GM12878 (cell line): ENCODE measurements at regions not wholly inside any gene's neighbourhood (a gene's known extent, or its start where the extent isn't known, plus 50 kb on each side); places are given as distances from the start of the nearest gene placed in this dataset.

Source experiments
- ATAC-seq: fragments of 200-7000 bp; cut with Tn5 transposase; 3 replicates; pipeline ENCODE4 v1.9.1; 2020; ENCODE audit warnings: mild to moderate bottlenecking, moderate library complexity
- BruUV-seq: library from RNA; stranded (reverse); fragments of 400-500 nt; replicated peaks from 2 replicates; lab custom pipeline; 2021; lab: Mats Ljungman, UMichigan
- CTCF ChIA-PET: fragments of 300-600 bp; sonication (Branson Sonifier 250); formaldehyde crosslinking; extraction: SDS; loops from one replicate; lab custom pipeline; 2021; ENCODE audit warnings: inconsistent platforms; lab: Yijun Ruan, JAX
- POLR2A ChIA-PET: fragments of 350-600 bp; formaldehyde crosslinking; extraction: SDS; loops from one replicate; lab custom pipeline; 2021; ENCODE audit warnings: inconsistent platforms; lab: Charles Lee
- RAD21 ChIA-PET: fragments of 300-600 bp; sonication (Branson Sonifier 250); formaldehyde crosslinking; loops from one replicate; lab custom pipeline; 2023; ENCODE audit warnings: antibody characterized with exemption; ENCODE audit not compliant: unreplicated experiment; lab: Charles Lee
- SMC1A ChIA-PET: fragments of 300-600 bp; sonication (Branson Sonifier 250); formaldehyde crosslinking; loops from one replicate; lab custom pipeline; 2023; ENCODE audit not compliant: unreplicated experiment, uncharacterized antibody; lab: Charles Lee
- DNase-seq: peaks from one replicate; pipeline ENCODE4 v3.0.0-alpha.2; 2011; ENCODE audit warnings: low read depth, low spot score
- FAIRE-seq: peaks from 3 replicates; lab custom pipeline; 2011; peaks lifted over from hg19 to GRCh38; lab: Jason Lieb, UNC
- H2AFZ ChIP-seq: 2 replicates; pipeline ENCODE4 v1.6.0; 2011; ENCODE audit warnings: low read depth, low read length, control low read depth; ENCODE audit not compliant: control insufficient read depth
- H3K27ac ChIP-seq: 2 replicates; pipeline ENCODE4 v1.5.1; 2011; ENCODE audit warnings: control low read depth; ENCODE audit not compliant: control insufficient read depth, insufficient read depth
- H3K27me3 ChIP-seq, 2 experiments: replicated peaks in 1 of 2; 2 replicates each; pipeline versions ENCODE4 v1.6.0 to v1.6.1; 2011; ENCODE audit warnings: low read length in 1 of 2; ENCODE audit not compliant: control insufficient read depth in 2 of 2, insufficient read depth in 2 of 2
- H3K36me3 ChIP-seq, 2 experiments: 2 replicates each; pipeline ENCODE4 v1.5.1; 2011; ENCODE audit warnings: low read length in 1 of 2; ENCODE audit not compliant: control insufficient read depth in 2 of 2, insufficient read depth in 2 of 2
- H3K4me1 ChIP-seq: 2 replicates; pipeline ENCODE4 v1.6.1; 2011; ENCODE audit warnings: mild to moderate bottlenecking, low read length, moderate library complexity, mixed read lengths; ENCODE audit not compliant: control insufficient read depth, insufficient read depth
- H3K4me2 ChIP-seq: 2 replicates; pipeline ENCODE4 v1.6.0; 2011; ENCODE audit warnings: control low read depth; ENCODE audit not compliant: control insufficient read depth, insufficient read depth
- H3K4me3 ChIP-seq: fragments of 200-600 bp; sonication (generic); 2 replicates; pipeline ENCODE4 v1.5.1; 2016
- H3K79me2 ChIP-seq: 2 replicates; pipeline ENCODE4 v1.6.0; 2011; ENCODE audit warnings: low read length; ENCODE audit not compliant: control insufficient read depth, insufficient read depth
- H3K9ac ChIP-seq: 2 replicates; pipeline ENCODE4 v1.8.0; 2011; ENCODE audit warnings: low read length, control low read depth, mixed read lengths; ENCODE audit not compliant: control insufficient read depth, insufficient read depth
- H3K9me3 ChIP-seq: replicated peaks from 3 replicates; pipeline ENCODE4 v1.5.1; 2011; ENCODE audit warnings: mild to moderate bottlenecking, low read length; ENCODE audit not compliant: control insufficient read depth, insufficient read depth
- H4K20me1 ChIP-seq: 2 replicates; pipeline ENCODE4 v1.6.0; 2011; ENCODE audit not compliant: control insufficient read depth, insufficient read depth
- BHLHE40 ChIP-seq, 2 experiments: fragments of 450-650 bp in 1 of 2; IDR thresholded peaks; 2 replicates each; pipeline ENCODE4 v1.6.1; 2011 to 2017; ENCODE audit warnings: low read depth in 2 of 2, borderline replicate concordance in 1 of 2, improper control_type of control experiment in 1 of 2, low read length in 1 of 2, mild to moderate bottlenecking in 1 of 2
- CBX3 ChIP-seq: fragments of 200-600 bp; sonication (generic); IDR thresholded peaks from 2 replicates; pipeline ENCODE4 v1.6.1; 2016; ENCODE audit warnings: low read depth, borderline replicate concordance
- EED ChIP-seq: sonication (generic); IDR thresholded peaks from 2 replicates; pipeline ENCODE4 v1.6.1; 2016; ENCODE audit warnings: antibody characterized with exemption, low read depth
- ELK1 ChIP-seq: IDR thresholded peaks from 2 replicates; pipeline ENCODE4 v1.6.1; 2012; ENCODE audit warnings: low read depth, low read length, improper control_type of control experiment
- HSF1 ChIP-seq: fragments of 150-350 bp; IDR thresholded peaks from 2 replicates; pipeline ENCODE4 v1.6.1; 2014; ENCODE audit warnings: mild to moderate bottlenecking, low read depth, low read length
- NFIC ChIP-seq: IDR thresholded peaks from 2 replicates; pipeline ENCODE4 v1.6.1; 2012; ENCODE audit warnings: low read depth, mild to moderate bottlenecking, inconsistent platforms, low read length, moderate library complexity
- NKRF ChIP-seq: fragments of 450-650 bp; conservative IDR thresholded peaks from 2 replicates; pipeline ENCODE4 v1.6.1; 2017; ENCODE audit warnings: mild to moderate bottlenecking, moderate library complexity
- RAD51 ChIP-seq: fragments of 450-650 bp; IDR thresholded peaks from 2 replicates; pipeline ENCODE4 v1.6.1; 2016; ENCODE audit warnings: moderate library complexity, mild to moderate bottlenecking, inconsistent platforms
- SPI1 ChIP-seq: IDR thresholded peaks from 2 replicates; pipeline ENCODE4 v1.6.1; 2011; ENCODE audit warnings: low read depth, mild to moderate bottlenecking, low read length, moderate library complexity, borderline replicate concordance; ENCODE audit not compliant: insufficient read depth
- SREBF1 ChIP-seq: IDR thresholded peaks from 2 replicates; pipeline ENCODE4 v1.6.1; 2012; ENCODE audit warnings: mild to moderate bottlenecking, low read length
- SREBF2 ChIP-seq: IDR thresholded peaks from 2 replicates; pipeline ENCODE4 v1.6.1; 2012; ENCODE audit warnings: mild to moderate bottlenecking, low read length
- STAT3 ChIP-seq: IDR thresholded peaks from 2 replicates; pipeline ENCODE4 v1.6.1; 2011; ENCODE audit warnings: low read depth, low read length, improper control_type of control experiment
- TCF3 ChIP-seq: IDR thresholded peaks from 2 replicates; pipeline ENCODE4 v1.6.1; 2012; ENCODE audit warnings: low read depth, mild to moderate bottlenecking, low read length, borderline replicate concordance; ENCODE audit not compliant: insufficient read depth
- ZBTB11 ChIP-seq: fragments of 450-650 bp; formaldehyde crosslinking; IDR thresholded peaks from 2 replicates; pipeline ENCODE4 v1.5.0; 2022; ENCODE audit warnings: mild to moderate bottlenecking, missing genetic modification characterization
- WGBS: methylation state at CpG from one replicate; pipeline ENCODE4 v1.1.6; 2016; ENCODE audit warnings: low lambda C conversion rate; ENCODE audit not compliant: insufficient replicate concordance, insufficient coverage; ENCODE audit errors: missing lambda C conversion rate; 5-methylcytosine and 5-hydroxymethylcytosine counted together
- in situ Hi-C: fragments of 300-500 bp; cut with MboI; formaldehyde crosslinking; loops from 9 replicates; pipeline ENCODE4 v1.14.3; 2018; ENCODE audit warnings: mixed read lengths
- intact Hi-C: fragments of 100-400 bp; cut with micrococcal nuclease; formaldehyde crosslinking; loops from one replicate; pipeline ENCODE4 v1.14.2; 2022; ENCODE audit not compliant: unreplicated experiment

- no peak for TF ChIP-seq TCF3
- TF ChIP-seq EED: no peak
- TF ChIP-seq BHLHE40 (IDR thresholded peaks at IDR 0.05; ENCODE audit: borderline replicate concordance in 1 of 2, low read depth in 2 of 2, low read length in 1 of 2): no peak
- TF ChIP-seq CBX3: no peak
These were observed 123.8 kb downstream of the DMRT2 start (continued) for GRCh38 chr9:1173993-1174392.

- POLR2A ChIA-PET: no interaction called here
- Histone ChIP-seq H3K4me3 (no peak overlapping the region), H3K9me3 (no peaks in the 10 kb centered on the region), H3K27ac (no peak overlapping the region), H2AFZ (no peak overlapping the region), H3K36me3 (no peaks in the 10 kb centered on the region), H3K79me2 (no peaks in the 10 kb centered on the region), H3K27me3 (no peaks in the 10 kb centered on the region), H3K9ac (no peak overlapping the region), H4K20me1 (no peaks in the 10 kb centered on the region), H3K4me1 (no peaks in the 10 kb centered on the region), H3K4me2 (no peak overlapping the region)
- SMC1A ChIA-PET: interaction anchor here (1.1 to 1.5 kb wide), 2 partner anchors 10 to 91 kb away, joined by 3 read pairs; no protein-coding TSS in a partner anchor
- DNase-seq (no peak), FAIRE-seq (no peak), ATAC-seq (no peak)
- WGBS: 0% methylated on average over 2 of the region's 2 CpGs
- CTCF ChIA-PET: no interaction called here
- intact Hi-C loops: no loop called here
- RAD21 ChIA-PET: interaction anchor here (0.7 to 1.2 kb wide), 4 partner anchors 86 to 369 kb away, joined by 3 to 5 read pairs (median 4); no protein-coding TSS in a partner anchor
- in situ Hi-C loops: no loop called here
- BruUV-seq: no TSS peak
- no peak for TF ChIP-seq SPI1
- TF ChIP-seq NKRF: no peak
- no peak for TF ChIP-seq RAD51
- no peak for TF ChIP-seq SREBF2
- TF ChIP-seq ELK1: no peak
- TF ChIP-seq NFIC: no peak
- TF ChIP-seq SREBF1: no peak
- no peak for TF ChIP-seq HSF1
- TF ChIP-seq ZBTB11: no peak
- no peak for TF ChIP-seq STAT3
These were observed 129.2 kb downstream of the DMRT2 start for GRCh38 chr9:1179366-1179765.
